Gastrocnemius medialis (tissue), 4 donors: ENCODE measurements at regions not wholly inside any gene's neighbourhood (a gene's known extent, or its start where the extent isn't known, plus 50 kb on each side); places are given as distances from the start of the nearest gene placed in this dataset.

Experiments
- ATAC-seq, 2 donors: fragments of 150-250 bp; one replicate each; pipeline ENCODE4 v1.9.1; 2016
- DNase-seq, 2 donors: peaks; one replicate each; pipeline ENCODE4 v3.0.0-alpha.2; 2019
- H3K27ac ChIP-seq, 4 donors: fragments of 200-600 bp; sonication (generic); 1 replicate in 1 of 4; 2 replicates in 3 of 4; pipeline ENCODE4 v1.5.1; 2016 to 2018; ENCODE audit warnings: mild to moderate bottlenecking in 2 of 4, moderate library complexity in 1 of 4
- H3K27me3 ChIP-seq, 3 donors: fragments of 200-600 bp; sonication (generic) in 2 of 3; 1 replicate in 1 of 3; 2 replicates in 2 of 3; pipeline versions ENCODE4 v1.5.1 to v1.6.0; 2016 to 2019; ENCODE audit warnings: mild to moderate bottlenecking in 1 of 3, moderate library complexity in 1 of 3
- H3K36me3 ChIP-seq, 2 donors: fragments of 200-600 bp; sonication (generic) in 1 of 2; one replicate each; pipeline ENCODE4 v1.5.1; 2017 to 2018
- H3K4me1 ChIP-seq, 2 donors: fragments of 200-600 bp; sonication (generic) in 1 of 2; one replicate each; pipeline ENCODE4 v1.5.1; 2016 to 2017; ENCODE audit warnings: mild to moderate bottlenecking in 2 of 2
- H3K4me3 ChIP-seq, 4 donors: fragments of 200-600 bp; sonication (generic) in 3 of 4; 1 replicate in 1 of 4; 2 replicates in 3 of 4; pipeline ENCODE4 v1.5.1; 2016 to 2019; ENCODE audit warnings: mild to moderate bottlenecking in 2 of 4
- H3K9me3 ChIP-seq, 3 donors: fragments of 200-600 bp; sonication (generic) in 2 of 3; 1 replicate in 1 of 3; 2 replicates in 2 of 3; pipeline ENCODE4 v1.5.1; 2016 to 2019
- CTCF ChIP-seq, 5 experiments: fragments of 450-650 bp in 3 of 5; fragments of 200-600 bp in 2 of 5; sonication (generic) in 2 of 5; IDR thresholded peaks in 4 of 5; conservative IDR thresholded peaks in 1 of 5; 1 replicate in 4 of 5; 2 replicates in 1 of 5; pipeline ENCODE4 v1.5.1; 2016 to 2019; ENCODE audit warnings: antibody characterized with exemption in 5 of 5, mild to moderate bottlenecking in 3 of 5, moderate library complexity in 3 of 5
- POLR2A ChIP-seq, 2 donors: fragments of 450-650 bp; IDR thresholded peaks; one replicate each; pipeline ENCODE4 v1.6.1; 2017; ENCODE audit warnings: antibody characterized with exemption in 2 of 2, mild to moderate bottlenecking in 2 of 2, moderate library complexity in 2 of 2
- in situ Hi-C, 4 donors: fragments of 200-750 bp; cut with MboI; loops; one replicate each; pipeline versions ENCODE4 v1.15.0 to v1.8.0; 2017; ENCODE audit warnings: low sequenced_read_pairs in 4 of 4
- intact Hi-C: fragments of 100-400 bp; cut with DNase I; formaldehyde crosslinking; loops from one replicate; pipeline ENCODE4 v1.15.1; 2023; ENCODE audit warnings: low total_unique reads

GRCh38 chrX:130997314-130997713 is 60.8 kb upstream of the ARHGAP36 start:
- intact Hi-C loops: no loop called here
- H3K27ac ChIP-seq: no peak overlapping the region
- TF ChIP-seq CTCF (IDR thresholded peaks at IDR 0.05 in 4 of 5, conservative IDR thresholded peaks at IDR 0.05 in 1 of 5) (no peak), POLR2A (IDR thresholded peaks at IDR 0.05) (no peak)
- no peak overlapping the region for H3K4me3 ChIP-seq
- H3K9me3 ChIP-seq: no peaks in the 10 kb centered on the region
- ATAC-seq (no peak), DNase-seq (no peak)
- H3K36me3 ChIP-seq: no peaks in the 10 kb centered on the region
- H3K4me1 ChIP-seq: peaks cover 0 to 13% of the 10 kb centered on the region in 2 donors
- in situ Hi-C loops: loop anchor here in 3 of 4 donors (25.0 kb wide), 1 partner anchor 640 kb away; no protein-coding TSS in a partner anchor
- no peaks in the 10 kb centered on the region for H3K27me3 ChIP-seq

- ATAC-seq (no peak), DNase-seq (no peak)
- Histone ChIP-seq H3K4me1 (peaks cover 0 to 13% of the 10 kb centered on the region in 2 donors), H3K36me3 (no peaks in the 10 kb centered on the region), H3K4me3 (no peak overlapping the region), H3K27me3 (no peaks in the 10 kb centered on the region), H3K27ac (no peak overlapping the region), H3K9me3 (no peaks in the 10 kb centered on the region)
- no peak for TF ChIP-seq POLR2A (IDR thresholded peaks at IDR 0.05)
- no peak for TF ChIP-seq CTCF (IDR thresholded peaks at IDR 0.05 in 4 of 5, conservative IDR thresholded peaks at IDR 0.05 in 1 of 5)
- intact Hi-C loops (no loop called here), in situ Hi-C loops (loop anchor here in 3 of 4 donors (25.0 kb wide), 1 partner anchor 638 kb away; no protein-coding TSS in a partner anchor)
Observed at GRCh38 chrX:130999360-130999759, 58.8 kb upstream of the ARHGAP36 start.
